Embryonic facial prominence (tissue), 1 donor: ENCODE measurements at regions not wholly inside any gene's neighbourhood (a gene's known extent, or its start where the extent isn't known, plus 50 kb on each side); places are given as distances from the start of the nearest gene placed in this dataset.

Experiments
- DNase-seq: peaks from one replicate; pipeline ENCODE4 v3.0.0-alpha.2; 2016; ENCODE audit errors: extremely low spot score

GRCh38 chr9:118305331-118305730 lies 601.1 kb downstream of the TLR4 start:
- DNase-seq: no peak

GRCh38 chr9:118306801-118307200 lies 602.6 kb downstream of the TLR4 start:
- no peak for DNase-seq

GRCh38 chr9:118313965-118314364 lies 609.8 kb downstream of the TLR4 start:
- no peak for DNase-seq

DNA sequence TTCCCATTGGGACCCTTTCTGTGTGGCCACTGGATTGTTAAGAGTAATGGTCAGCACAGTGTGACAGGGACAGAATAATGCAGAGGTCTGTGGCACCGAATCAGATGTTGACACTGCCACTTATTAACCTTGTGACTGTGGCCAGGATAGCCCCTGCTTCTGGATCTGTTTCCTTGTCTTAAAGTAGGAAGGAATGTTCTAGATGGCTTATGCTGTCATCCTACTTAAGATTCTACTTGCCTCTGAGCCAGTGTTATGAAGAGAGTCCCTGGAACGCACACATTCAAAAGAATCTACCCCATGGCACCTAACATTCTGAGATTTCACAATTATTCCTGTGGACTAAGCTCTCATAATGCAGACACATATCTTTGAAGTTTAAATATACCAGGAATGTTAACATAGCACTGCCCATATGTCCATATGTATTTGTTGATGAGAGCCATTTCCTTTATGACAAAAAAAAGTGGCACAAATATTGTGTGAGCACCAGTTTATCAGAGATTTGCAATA lies 612.7 kb downstream of the TLR4 start:
- no peak for DNase-seq

DNA sequence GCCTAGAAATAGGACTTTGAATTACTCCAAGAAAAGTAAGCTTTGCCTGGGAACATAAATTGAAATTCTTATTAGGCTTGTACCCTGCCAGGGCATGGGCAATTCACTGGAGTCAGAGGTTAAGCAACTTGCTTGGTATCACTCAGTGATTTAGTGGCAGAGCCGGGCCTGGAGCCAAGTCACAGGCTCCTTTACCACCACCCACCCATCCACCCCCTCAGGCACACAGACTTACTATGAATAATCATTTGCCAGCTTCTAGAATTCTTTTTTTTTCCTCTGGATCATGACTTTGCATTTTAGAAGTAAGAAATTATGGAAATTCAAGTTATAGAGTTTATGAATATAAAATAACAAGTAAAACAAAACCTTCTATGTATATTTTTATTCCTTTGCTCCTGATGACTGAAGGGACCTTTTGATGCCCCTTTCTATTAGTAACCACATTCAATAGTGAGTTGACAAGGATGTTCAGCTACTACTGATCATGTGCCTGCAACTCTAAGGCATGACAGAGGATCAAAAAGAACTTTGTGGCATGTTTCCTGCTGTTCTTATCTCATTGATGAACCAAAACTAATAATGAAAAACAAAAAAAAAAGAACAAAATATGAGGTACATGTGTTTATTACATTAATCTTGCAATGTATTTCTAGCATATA lies 614.7 kb downstream of the TLR4 start:
- no peak for DNase-seq

DNA sequence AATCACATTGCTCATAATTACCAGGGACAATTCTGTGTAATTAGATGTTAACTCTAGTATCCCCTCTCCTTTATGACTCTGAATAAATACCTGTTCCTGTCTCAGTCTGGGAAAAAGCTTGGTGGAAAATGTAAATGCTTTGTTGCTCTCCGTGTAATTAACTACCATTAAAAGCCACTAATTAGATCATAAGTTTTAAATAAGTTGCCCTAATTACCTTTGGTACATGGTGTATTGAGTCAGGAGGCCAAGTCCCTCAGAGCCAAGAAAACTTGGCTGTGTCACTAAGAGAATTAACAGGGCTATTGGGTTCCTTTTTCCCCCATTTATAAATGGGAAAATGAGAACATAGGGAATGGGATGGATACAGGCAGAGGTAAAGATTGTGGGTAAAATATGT lies 617.6 kb downstream of the TLR4 start:
- DNase-seq: no peak

DNA sequence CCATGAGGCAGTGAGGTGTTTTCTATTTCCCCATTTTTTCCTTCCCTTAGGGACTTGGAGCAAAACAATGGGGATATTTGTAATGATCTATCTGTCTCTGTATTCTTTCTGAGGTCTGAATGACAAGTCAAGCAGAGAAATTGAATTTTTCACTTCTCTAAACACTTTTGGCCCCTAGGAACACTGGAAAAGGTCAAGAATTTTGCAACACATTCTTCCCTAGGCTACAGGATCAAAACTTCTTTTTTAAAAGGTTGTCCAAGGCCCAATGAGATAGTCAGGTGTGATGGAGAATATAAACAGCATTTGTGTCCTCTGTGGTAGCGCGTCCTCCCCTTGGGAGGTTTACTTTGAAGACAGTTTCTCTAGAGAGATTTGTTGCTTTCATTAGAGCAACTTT lies 620.5 kb downstream of the TLR4 start:
- DNase-seq: no peak

DNA sequence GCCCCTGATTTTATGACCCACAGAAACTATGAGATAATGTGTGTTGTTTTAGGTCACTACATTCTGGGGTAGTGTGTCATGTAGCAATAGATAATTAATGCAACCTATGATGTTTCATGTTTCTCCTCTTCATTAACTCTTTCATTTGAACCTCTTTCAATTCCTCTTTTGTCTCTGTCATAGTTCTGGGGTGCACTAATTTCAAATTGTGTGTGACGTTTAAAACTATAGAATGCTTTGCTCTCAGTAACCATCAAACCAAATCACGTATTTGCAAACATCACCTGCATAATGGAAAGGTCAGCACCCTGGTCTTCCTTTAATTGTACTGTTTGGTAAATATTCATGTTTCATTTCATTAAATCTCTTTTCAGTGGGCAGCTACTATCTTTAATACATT lies 621.6 kb downstream of the TLR4 start:
- no peak for DNase-seq

GRCh38 chr9:118326326-118326725 lies 622.1 kb downstream of the TLR4 start:
- no peak for DNase-seq

DNA sequence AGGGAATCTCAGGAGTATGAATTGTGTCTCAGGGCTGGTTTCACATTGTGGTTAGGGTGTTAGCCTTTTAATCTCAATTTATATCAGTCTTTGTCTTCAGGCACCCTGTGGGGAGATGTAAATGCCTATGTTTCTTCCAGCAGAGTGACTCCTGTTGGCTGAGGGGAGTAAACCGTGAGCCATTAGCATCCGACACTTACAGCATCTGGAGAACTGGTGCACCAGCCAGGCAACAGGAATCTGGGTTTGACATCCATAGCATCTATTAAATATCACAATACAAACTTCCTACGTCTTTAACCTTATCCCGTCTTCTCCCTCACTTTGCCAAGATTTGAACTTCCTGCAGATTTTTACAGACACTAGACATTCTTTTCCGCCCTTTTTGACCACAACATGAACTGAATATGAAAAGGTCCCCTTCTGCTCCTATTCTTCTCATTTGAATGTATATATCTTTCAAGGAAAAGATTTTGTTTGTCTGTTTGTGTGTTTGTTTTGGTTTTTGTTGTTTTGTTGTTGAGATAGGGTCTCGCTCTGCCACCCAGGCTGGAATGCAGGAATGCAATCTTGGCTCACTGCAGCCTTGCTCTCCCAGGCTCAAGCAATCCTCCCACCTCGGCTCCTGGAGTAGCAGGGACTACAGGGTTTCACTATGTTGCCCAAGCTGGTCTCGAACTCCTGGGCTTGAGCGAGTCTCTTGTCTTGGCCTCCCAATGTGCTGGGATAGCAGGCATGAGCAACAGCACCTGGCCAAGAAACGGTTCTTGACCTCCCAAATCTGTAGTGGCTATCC lies 626.2 kb downstream of the TLR4 start:
- DNase-seq: no peak

DNA sequence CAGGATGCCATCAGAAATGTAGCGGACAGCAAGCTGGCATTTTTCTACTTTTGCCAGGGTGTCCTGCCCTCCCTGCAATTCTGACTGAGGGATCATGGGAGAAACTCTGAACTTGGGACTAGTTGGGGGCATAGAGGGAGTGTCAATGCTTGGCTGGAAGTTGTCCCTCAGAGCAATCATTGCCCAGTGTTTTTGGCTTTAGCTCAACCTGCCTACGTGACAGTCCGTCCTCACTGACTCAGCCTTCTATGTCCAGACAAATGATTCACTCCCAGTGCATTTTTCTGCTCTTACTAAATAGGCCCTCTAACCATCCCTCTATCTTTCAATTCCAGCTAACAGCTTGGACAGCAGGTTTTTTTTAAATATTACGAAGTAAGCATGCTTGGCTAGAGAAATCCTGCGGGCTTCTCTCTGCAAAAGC lies 627.4 kb downstream of the TLR4 start:
- DNase-seq: no peak

GRCh38 chr9:118336250-118336942 lies 632.2 kb downstream of the TLR4 start:
- no peak for DNase-seq

DNA sequence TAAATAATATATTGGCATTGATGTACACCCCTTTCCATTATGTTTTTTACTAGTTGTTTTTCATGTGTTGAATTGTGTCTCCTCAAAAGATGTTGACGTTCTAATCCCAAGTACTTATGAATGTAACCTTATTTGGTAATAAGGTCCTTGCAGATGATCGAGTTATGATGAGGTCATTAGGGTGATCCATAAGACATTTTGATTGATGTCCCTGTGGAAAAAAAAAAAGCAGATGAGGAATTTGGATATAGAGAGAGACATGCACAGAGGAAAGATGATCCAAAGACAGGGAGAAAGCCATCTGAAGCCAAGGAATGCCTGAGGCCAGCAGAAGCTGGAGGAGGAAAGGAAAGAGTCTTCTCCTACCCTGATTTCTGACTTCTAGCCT lies 632.7 kb downstream of the TLR4 start:
- no peak for DNase-seq

- no peak for DNase-seq
These were observed 655.8 kb downstream of the TLR4 start for GRCh38 chr9:118360036-118360435.

- DNase-seq: no peak
These were observed 657.9 kb downstream of the TLR4 start for GRCh38 chr9:118362123-118362522.

GRCh38 chr9:118362596-118362995 lies 658.4 kb downstream of the TLR4 start:
- no peak for DNase-seq

DNA sequence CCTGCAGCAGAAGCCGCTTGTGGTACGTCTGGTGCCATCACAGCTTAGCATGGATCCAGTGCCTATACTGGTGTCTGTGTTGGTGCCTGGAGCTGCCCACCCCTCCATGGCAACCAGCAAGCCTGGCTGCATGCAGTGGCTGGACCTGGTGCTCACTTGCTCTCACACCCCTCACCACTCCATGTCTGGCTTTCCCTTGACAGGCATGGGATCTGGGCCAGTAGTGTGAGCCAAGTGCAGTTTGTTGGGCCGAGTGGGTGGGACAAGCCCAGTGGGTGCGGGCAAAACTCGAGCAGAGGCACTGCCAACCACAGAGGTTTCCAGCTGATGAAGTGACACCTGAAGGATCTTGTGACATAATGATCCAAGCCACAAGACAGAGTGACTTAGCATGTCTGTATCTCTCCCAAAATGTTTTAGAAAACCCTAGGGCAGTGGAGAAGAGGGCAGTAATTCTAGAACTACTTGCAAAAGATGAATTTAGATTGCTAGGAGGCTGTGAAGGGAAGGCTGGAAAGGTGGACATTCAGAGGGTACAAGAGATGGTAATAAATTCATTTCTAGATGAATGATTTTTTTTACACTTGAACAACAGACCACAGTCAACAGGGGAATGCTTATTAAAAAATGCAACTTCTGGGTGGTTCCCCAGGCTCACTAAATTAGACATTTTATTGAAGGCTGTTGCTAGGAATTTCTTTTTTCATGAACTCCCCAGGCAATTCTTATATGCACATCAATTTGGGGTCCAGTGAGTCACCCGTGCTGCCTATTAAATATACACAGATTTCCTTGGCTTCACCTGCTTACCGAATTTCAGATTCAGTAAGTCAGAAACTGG lies 660.3 kb downstream of the TLR4 start:
- DNase-seq: no peak

DNA sequence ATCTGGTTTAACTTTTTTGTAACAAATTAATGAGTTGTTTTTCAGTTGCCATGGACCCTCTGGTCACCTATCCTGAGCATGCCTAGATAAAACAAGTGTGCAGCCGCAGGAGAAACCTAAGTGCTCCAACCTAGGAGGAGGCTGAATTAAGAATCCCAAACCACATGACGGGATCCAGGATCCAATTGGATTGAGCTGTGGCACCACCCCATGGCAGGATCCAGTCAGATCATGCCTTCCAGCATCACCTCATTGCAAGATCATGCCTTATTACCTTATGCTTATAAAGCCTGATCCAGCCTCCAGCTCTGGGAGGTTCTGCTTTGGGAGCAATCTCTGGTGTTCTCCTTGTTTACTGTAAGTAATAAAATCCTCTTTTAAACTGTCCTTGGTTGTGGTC lies 662.0 kb downstream of the TLR4 start:
- DNase-seq: no peak

DNA sequence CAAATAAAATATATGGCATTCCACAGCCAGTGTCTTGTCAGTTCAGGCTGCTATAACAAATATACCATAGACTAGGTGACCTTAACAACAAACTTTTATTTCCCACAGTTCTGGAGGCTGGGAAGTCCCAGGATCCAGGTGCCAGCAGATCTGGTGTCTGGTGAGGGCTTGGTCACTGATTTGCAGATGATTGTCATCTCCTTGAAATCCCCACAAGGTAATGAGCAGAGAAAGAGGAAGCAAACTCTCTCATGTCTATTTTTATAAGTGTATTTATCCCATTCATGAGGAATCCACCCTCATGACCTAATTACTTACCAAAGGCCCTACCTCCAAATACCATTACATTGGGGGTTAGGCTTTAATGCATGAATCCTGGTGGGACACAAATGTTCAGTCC lies 663.2 kb downstream of the TLR4 start:
- no peak for DNase-seq

GRCh38 chr9:118384531-118385100 lies 680.4 kb downstream of the TLR4 start:
- no peak for DNase-seq

GRCh38 chr9:118395415-118395814 lies 691.2 kb downstream of the TLR4 start:
- no peak for DNase-seq
